Activated CD4-positive, alpha-beta T cell treated with anti-CD3 and anti-CD28 coated beads, Interleukin-2, amount 50 U/mL, for 48 hours (primary cell): ENCODE measurements at regions not wholly inside any gene's neighbourhood (a gene's known extent, or its start where the extent isn't known, plus 50 kb on each side); places are given as distances from the start of the nearest gene placed in this dataset.
"Not testable (repeated sequence)": the region's sequence is repeated elsewhere in the genome, so short reads cannot be mapped to it uniquely, and the experiment has no call there.

Experiments
- DNase-seq, 2 experiments: peaks; one replicate each; pipeline ENCODE4 v3.0.0-alpha.2; 2020

DNA sequence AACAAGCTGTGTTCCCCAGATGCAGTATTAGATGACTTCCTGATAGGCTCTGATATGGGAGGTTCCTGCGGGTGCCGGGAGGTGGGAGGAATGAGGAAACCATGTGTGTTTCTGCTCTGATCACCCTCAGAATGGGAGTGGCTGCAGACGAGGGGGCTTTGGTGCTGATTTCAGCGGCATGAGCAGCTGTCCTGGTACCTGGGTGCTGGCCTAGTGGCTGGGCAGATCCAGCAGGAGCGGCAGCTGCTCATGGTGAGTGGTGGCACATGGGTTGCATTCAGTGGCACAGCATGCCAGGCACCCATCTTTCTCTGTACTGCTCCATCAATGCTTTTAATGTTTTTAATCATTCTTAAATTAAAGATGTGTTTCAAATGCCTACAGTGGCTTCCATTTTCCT, 177.2 kb upstream of the NETO1 start:
- DNase-seq, result no peak

DNA sequence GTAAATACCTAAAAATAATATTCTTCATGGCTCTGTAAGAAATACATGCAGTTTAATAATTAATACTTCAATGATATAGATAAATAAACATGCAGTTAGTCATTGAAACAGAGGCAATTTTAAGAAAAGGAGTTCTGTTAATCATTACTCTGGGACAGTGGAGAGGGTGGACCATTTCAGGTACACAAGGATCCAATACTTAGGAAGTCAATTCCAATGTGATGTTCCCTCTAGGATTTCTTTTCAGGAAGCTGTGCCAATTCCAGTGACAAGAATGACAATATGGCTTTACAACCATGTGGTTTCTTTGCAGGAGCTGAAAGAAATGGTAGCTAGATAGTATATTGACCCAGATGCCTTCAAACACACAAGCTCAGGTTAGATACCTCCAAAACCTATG, 175.8 kb upstream of the NETO1 start:
- DNase-seq, result no peak

GRCh38 chr18:73043211-73043610, 175.4 kb upstream of the NETO1 start:
- no peak for DNase-seq

- no peak for DNase-seq
Observed at GRCh38 chr18:73040247-73040646, 172.5 kb upstream of the NETO1 start.

DNA sequence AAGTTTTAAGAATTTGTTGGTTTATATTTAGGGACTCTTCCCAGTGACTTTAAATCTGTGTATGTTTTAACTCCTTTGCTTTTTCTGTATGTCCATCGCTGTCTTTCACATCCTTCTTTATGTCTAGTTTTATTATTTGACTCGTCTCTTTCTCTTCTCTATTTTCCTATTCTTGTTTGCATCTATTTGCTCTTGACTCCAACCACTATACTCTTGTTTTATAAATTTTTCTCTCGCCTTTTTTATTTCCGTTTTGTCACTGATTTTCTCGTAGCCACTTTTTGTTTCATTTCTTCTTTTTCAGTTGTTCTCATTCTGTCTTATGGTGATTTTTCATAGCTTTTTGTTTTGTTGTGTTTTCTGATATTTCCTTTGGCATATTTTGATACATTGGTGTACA, 170.5 kb upstream of the NETO1 start:
- no peak for DNase-seq

DNA sequence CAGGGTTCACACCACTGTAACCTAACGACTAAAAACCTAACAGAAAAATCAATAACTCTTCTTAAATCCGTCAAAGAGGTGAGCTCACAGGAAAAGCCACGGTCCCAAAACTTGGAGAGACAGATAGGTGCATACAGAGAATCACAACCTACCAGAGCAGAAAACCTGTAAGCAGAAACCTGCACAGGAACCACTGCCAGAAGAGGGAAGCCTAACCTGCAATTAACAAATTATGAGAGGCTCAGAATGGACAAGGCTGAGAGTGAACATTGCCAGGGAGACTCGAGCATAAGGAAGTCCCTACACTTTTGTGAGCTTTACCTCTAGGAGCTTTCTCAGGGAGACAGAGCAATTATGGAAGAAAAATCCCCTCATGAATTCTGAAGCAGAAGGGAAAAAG, 156.2 kb upstream of the NETO1 start:
- no peak for DNase-seq

DNA sequence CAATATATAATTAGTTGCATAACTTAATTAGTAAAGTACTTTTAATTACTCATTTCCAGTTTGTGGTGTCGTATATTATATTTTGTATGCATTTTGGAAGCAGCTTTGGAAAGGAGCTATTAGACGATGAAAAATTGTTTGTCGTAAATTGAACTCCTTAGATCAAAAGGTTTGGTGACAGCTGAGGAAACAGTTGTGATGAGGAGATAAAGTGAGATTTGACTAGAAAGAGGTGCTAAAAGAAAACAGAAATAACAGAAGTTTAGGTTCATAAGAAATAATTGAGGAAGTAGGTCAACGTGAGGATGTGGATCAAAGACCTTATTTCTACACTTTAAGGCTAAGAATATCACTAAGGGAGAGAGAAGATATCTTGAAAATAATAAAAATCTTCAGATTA, 141.9 kb upstream of the NETO1 start:
- no peak for DNase-seq

- DNase-seq, result no peak
Observed at GRCh38 chr18:73007915-73008308, 140.1 kb upstream of the NETO1 start.

GRCh38 chr18:73007195-73007914, 139.6 kb upstream of the NETO1 start:
- DNase-seq, result no peak

- DNase-seq, result no peak
Observed at GRCh38 chr18:73006331-73006730, 138.5 kb upstream of the NETO1 start.

DNA sequence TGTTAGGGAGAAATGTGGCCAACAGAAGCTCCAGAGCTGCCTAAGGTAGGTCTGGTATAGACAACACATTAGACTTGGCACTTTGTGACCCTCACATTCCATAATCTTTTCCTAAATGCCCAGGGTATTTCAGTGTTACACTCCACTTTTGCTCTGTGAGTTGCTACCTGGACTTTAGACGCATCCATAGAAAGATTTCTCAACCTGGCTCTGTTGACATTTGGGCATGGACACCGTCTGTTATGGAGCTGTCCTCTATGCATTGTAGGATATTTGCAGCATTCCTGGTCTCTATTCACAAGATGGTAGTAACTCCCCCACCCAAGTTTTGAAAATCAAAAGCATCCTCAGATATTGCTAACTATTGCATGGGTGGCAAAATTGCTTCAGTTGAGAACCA, 136.5 kb upstream of the NETO1 start:
- DNase-seq, result no peak

GRCh38 chr18:72999971-73000607, 132.3 kb upstream of the NETO1 start:
- DNase-seq, result no peak

DNA sequence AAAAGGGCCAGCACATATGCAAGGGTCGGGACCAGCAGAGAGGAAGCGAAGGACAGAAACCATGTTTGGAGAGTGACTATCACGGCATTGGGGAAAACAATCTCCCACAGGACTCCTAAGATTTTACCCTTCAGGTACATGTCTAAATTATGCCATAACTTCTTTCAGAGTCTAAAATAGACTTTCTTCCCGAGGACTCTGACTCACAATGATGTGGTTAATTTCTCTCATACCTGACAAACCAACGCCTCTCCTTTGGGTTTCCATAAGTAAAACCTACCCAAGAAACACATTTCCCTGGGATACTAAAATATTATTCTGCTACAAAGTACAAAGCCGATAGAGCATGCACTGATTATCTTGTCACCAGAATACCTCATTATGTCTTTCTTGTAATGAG, 127.8 kb upstream of the NETO1 start:
- no peak for DNase-seq

DNA sequence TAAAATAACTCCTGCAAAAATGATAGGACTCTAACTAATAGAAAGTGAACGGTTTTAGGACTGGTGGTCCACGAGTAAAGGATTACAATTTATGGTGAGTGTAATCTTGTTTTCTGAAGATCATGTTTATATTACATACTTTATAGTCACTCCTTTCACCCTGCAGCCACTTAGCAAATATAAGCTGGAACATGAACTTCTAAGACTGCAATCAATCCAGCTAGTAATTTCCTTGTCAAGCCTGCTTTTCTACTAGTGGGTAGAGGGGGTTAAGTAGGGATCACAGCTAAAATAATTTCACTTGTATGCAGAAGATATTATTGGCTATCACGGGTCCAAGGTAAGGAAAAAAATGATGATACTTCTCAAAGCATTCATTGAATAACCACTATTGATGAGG, 125.5 kb upstream of the NETO1 start:
- no peak for DNase-seq

GRCh38 chr18:72991379-72991778, 123.6 kb upstream of the NETO1 start:
- DNase-seq, result no peak

GRCh38 chr18:72987570-72987969, 119.8 kb upstream of the NETO1 start:
- DNase-seq, result not testable (repeated sequence)

DNA sequence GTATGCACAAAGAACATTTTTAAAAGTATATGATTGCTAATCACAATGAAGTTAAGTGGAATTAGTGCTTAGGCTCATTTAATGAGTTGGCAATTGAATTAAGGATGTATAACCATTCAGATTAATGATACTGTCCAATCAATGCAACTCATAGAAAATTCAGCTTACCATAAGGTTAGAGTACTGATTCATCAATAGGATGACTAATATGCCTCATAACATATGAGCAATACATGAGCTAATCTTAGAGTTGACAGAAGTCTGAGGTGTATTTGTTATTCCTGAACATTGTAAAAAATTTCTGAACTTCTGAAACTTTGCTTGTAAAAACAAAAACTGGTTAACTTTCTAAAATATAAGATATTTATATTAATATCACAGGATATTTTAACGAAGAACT, 118.3 kb upstream of the NETO1 start:
- no peak for DNase-seq

DNA sequence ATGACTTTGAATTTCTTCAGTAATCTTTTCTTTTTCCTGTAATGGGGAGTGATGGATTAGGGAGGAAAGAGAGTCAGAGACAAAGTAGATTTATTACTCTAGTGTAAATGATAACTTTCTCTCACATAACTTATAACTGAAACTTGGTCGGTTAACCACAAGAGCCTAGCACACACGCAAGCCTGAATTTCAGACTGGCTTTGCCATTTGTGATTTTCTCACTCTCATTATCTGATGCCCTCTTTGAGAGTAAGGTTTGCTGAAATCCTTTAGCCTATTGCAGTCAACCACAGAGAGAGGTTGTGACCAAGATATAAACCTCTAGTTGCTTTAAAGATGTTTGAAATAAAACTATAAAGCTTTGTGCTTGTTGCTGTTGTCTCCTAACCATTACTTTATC, 117.9 kb upstream of the NETO1 start:
- no peak for DNase-seq

DNA sequence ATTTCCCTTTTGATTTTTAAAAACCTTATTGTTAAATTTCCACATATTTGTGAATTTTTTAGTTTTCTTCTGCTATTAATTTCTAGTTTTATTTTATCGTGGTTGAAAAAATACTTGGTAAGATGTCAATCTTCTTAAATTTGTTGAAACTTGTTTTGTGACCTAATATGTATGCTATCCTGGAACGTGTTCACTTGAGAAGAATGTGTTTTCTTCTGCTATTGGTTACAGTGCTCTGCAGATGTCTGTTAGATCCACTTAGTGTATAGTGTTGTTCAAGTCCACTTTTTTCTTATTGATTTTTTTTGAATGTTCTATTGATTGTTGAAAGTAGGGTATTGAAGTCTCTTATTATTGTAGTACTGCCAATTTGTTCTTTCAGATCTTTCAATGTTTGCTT, 116.5 kb upstream of the NETO1 start:
- no peak for DNase-seq

- no peak for DNase-seq
Observed at GRCh38 chr18:72973841-72974240, 106.1 kb upstream of the NETO1 start.

DNA sequence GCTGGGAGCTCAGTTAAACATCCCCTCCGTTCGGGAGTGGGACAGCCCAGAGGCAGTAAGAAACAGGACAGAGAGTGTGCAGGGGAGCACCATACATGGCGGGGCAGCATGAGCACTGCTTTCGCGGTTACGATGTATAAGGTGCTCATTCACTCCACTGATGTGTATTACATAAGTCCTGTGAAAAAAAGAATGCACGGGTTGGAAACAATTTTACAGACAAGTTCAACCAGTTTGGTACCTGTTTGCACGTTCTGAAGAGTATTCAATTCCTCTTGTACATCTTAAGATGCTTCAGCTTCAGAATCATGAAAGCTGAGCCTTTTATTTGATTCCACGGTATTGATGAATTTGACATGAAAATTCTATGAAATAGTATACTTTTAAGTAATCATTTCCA, 97.8 kb upstream of the NETO1 start:
- no peak for DNase-seq

DNA sequence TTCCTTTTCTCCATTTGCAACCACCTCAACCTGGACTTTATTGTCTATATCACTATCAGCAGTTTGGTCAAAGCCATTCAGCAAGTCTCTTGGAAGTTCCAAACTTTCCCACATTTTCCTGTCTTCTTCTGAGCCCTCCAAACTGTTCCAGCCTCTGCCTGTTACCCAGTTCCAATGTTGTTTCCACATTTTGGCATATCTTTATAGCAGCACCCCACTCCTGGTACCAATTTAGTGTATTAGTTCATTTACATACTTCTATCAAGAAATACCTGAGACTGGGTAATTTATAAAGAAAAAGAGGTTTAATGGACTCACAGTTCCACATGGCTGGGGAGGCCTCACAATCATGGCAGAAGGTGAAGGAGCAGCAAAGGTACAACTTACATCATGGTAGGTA, 90.4 kb upstream of the NETO1 start:
- DNase-seq, result not testable (repeated sequence)

DNA sequence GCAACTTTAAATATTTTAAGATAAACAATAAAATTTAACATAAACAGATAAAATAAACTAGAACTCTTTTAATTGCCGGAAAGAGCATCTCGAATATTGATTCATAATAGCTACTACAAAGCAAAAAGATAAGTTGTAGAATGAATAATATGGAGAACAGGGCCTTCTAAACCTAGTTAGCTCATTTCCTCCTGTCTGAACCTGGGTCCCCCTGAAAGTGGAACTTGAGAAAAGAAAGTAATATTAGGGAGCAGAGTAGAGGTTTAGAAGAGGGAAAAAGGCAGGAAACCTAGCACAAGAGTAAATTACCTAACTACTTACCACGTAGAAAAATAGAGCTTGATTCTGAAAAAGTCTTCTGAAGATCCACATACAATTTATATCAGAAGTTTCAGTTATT, 80.7 kb upstream of the NETO1 start:
- DNase-seq, result no peak

DNA sequence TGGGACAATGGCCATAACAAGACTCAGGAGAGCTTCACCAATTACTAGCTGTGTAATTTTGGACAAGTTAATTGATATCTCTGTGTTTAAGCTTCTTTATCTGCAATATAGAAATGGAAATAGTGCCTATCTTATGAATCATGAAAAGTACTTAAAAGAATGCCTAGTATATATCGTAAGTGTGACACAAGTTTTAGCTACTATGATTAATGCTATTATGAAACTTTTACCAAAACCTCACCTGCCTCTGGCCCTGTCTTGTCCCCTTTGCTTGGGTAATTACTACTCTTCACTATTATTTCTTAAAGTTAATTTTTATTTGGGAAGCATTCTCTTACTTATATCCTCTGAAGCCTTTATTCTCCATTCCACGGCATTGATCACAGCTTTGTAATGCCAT, 75.0 kb upstream of the NETO1 start:
- DNase-seq, result no peak

DNA sequence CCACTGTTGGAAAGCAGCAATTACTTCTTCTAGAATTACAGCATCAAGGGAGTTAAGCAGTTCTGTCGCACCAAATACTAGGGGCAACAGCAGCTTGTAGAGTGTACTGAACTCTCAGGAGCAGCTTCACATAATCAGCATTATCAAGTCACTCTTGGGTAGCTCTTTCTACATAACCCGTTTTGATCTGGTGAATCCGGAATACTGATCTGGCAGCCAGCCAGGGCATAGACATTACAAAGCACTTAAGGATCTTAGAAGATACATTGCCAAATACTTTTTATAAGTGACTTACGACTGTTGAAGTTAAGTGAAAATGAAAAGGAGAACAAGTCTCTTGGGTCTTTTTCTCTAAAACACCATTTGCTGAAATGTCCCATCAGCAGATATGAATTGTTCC, 73.2 kb upstream of the NETO1 start:
- DNase-seq, result no peak
